GM10266 (cell line): ENCODE measurements at regions not wholly inside any gene's neighbourhood (a gene's known extent, or its start where the extent isn't known, plus 50 kb on each side); places are given as distances from the start of the nearest gene placed in this dataset.

ENCODE experiments used
- DNase-seq: peaks from one replicate; pipeline ENCODE4 v3.0.0; 2012; ENCODE audit errors: extremely low spot score
- CTCF ChIP-seq: IDR thresholded peaks from 2 replicates; pipeline ENCODE4 v1.5.1; 2012; ENCODE audit warnings: mild to moderate bottlenecking, low read depth; ENCODE audit not compliant: control insufficient read depth, insufficient read depth; ENCODE audit errors: missing control alignments

GRCh38 chr5:124452412-124452811 lies 294.0 kb downstream of the ZNF608 start:
- TF ChIP-seq CTCF: no peak
- no peak for DNase-seq

GRCh38 chr5:124451721-124452383 lies 294.6 kb downstream of the ZNF608 start:
- no peak for TF ChIP-seq CTCF
- DNase-seq: no peak

GRCh38 chr5:124446120-124446519 lies 300.3 kb downstream of the ZNF608 start:
- DNase-seq: no peak
- TF ChIP-seq CTCF: no peak

DNA sequence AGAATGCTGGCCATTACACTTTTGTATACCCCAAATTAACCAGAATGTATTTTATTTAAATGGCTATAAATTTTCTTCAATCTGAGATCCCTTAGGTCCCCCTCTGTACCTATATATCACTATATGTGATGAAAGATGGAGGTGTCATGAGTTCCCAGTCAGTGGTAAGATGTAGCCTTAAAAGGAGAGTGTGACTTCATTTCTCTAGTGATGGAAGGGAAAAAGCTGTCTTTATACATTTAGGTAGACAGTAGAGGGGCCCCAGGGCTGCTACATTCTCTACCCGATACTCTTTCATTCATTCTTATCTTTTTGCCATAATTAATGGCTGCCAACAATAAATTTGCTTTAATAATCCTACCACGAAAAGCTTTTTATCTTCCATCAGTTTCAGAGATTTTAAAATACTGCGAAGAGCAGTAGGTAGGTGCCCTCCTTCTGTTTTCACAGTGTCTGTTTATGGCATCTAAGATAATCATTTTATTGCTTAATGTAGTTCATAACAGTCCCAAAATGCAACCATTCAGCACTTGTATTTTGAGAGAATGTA lies 301.3 kb downstream of the ZNF608 start:
- DNase-seq: no peak
- TF ChIP-seq CTCF: no peak

- DNase-seq: peak; percentile 27
These were observed 302.2 kb downstream of the ZNF608 start for GRCh38 chr5:124444147-124444775.

DNA sequence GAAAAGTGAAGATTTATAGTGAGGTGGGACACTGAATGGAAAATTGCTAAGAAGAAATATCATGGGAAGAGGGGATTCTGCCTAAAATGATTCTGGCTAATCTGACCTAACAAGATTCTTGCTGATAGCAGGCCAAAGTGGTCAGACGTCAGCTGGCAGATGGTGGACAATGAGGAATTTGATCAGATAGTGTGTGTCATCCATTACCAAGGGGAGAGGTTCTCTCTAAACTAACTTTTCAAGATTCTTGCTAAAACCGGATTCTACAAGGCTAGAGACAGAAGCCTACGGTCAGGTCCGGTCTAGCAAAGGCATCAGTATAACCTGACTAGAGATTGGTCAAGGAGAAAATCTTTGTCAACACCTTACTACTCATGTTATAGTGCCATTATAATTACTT lies 306.0 kb downstream of the ZNF608 start:
- TF ChIP-seq CTCF: no peak
- no peak for DNase-seq

More at GRCh38 chr5:124444147-124444775, 302.2 kb downstream of the ZNF608 start:
- TF ChIP-seq CTCF: no peak

DNA sequence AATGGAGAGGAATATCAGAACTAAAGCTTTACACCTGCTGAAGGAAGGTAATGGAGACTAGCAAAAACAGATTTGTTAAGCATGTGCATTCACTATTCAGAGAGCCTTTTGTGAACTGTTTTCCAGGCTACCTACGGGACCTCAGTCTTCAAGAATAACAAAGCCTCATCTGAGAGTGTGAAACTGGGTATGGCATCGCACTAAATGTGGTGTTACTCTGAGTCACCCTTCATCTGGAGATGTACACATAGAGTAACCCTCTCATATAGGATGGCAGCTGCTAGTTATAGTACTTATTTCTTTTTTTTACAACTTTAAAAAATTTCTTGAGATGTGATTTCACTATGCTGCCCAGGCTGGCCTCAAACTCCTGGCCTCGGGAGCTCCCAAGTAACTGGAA lies 306.8 kb downstream of the ZNF608 start:
- no peak for TF ChIP-seq CTCF
- DNase-seq: no peak
